GM18499 (cell line): ENCODE measurements at regions not wholly inside any gene's neighbourhood (a gene's known extent, or its start where the extent isn't known, plus 50 kb on each side); places are given as distances from the start of the nearest gene placed in this dataset.
"Not testable (repeated sequence)": the region's sequence is repeated elsewhere in the genome, so short reads cannot be mapped to it uniquely, and the experiment has no call there.

Experiments
- ATAC-seq: cut with Tn5 transposase; IDR thresholded peaks from one replicate; pipeline ENCODE4 v1.9.1; 2021; ENCODE audit warnings: moderate number of reproducible peaks; ENCODE audit not compliant: insufficient read depth, unreplicated experiment

DNA sequence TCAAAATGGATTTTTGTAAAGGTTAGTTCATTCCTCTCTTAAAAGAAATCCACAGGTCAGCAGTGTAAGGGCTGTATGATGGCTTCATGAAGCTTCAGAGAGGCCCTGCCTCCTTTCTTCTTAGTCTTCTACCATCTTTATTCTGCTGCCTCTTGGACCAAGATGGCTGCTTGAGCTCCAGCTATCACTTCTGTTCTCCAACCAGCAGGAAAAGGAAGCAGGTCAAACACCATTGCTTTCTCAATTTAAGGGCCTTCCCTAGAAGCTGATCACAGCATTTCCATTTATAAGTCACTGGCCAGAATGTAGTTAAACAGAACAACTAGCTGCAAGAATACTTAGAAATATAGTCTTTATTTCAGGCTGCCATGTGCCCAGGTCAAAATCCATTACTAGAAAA, 336.8 kb upstream of the KLF3 start:
- ATAC-seq, result no peak

DNA sequence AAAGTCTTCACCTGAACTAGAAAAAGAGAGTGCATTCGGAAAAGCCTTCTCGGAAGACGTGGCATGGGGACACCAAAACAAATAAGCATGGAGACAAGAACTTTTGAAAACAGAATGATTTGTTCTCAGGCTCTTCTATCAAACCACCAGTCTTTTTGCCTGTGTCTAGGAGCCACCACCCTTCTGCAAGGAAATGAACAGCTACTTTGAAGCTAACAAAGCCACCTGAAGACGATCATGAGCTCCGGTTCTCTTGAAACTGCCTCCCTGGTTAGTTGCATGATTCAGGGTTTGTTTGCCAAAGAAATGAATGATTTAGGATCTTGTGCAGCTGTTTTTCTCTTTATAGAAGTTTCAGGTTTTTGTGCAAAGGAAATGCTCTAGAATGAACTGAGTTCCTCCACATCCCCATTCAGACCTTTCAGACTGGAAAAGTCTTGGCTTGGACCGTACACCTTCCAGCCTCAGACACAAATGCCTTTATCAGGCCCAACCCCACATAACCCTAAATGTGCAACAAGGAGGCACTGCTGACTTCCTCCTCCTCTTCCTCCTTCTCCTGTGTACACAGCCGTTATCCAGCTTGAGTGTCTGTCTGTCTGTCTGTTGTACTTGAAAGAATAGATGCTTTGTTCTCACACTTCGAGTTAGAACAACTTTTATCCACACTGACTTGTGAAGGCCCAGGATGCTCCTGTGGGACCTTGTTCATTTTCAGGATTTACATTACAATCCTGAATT, 334.8 kb upstream of the KLF3 start:
- ATAC-seq, result no peak

DNA sequence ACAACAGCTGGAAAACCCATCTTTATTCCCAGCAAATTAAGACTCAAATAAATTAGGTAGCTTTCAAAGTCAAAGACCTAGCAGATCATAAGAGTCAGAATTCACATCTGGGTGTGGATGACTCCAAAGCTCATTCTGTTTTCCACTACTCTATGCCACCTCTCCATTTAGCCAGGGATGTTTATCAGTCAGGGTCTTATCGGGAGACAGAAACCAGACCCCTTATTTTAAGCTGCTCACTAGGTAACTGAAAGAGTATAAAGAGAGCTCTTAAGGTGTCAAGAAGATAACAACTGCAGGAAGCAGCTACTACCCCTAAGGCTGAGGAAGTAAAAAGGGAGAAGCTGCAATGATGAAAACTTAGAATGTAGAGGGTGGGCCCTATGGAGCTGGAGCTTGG, 333.7 kb upstream of the KLF3 start:
- no peak for ATAC-seq

DNA sequence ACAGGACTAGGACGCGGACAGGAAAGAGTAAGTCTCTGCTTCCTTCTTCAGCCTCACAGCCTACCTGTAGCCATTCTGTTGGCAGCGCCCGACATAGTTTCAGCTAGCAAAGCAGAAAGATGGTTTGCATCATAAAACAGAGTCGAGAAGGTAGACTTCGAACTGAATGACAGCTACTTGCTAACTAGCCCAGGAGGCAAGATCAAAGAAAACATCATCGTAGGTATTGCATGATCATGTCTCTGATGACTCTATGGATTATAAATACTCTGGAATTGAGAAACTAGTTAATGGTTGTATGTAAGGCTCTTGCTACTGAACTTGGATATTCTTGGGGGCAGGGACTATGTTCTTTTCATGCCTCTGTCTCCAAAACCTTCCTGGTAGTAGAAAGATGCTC, 333.1 kb upstream of the KLF3 start:
- no peak for ATAC-seq

DNA sequence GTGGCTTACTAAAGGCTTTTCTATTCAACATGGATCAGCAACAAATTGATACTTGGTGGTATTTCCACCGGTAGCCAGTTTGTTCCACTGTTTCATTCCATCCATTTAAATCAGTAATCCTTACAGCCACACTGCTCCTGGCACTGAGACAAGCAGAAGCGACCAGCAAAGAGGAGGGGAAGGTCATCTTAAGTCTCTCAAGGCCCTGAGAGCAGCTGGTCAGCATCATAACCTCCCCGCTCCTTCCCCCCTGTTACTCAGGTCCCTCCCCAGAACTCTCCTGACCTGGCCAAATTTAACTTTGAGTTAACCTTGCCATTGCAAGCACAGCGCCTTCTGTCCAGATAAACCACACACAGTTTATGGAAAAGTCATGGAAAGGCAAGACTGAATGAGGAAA, 331.3 kb upstream of the KLF3 start:
- ATAC-seq, result no peak

DNA sequence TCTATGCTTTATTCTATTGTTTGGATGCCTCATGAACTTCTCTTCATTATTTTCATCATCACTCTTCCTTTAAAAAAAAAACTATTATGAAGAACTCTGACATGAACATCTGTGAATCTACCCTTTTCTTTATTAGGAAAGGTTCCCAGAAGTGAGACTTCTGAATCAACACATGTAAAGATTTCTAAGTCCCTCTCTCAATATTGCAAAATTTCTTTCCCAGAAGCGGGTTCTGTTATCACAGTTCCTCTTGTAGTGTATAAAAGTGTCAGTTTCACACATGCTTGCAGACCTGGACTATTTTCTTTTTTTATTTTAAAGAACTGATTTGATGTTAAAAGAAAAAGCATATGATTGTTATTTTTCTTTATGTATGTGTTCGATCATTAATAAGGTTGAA, 330.8 kb upstream of the KLF3 start:
- no peak for ATAC-seq

DNA sequence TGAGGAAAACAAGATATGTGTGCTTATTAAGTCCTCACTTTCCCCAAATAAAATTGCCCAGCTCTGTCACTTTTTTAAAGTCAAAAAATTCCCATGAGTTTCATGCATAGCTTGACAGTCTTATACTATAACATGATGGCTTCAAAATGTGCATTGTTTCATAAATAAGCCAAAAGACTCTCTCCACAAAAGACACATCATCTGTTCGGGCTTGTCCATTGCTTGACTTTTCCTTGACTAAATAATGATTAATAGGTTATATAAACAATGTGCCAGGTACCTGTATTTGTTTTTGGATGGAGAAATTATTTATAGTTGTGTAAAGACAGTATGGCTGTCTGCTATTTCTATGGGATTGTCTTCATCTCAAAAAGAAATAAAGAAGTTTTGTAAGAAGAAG, 329.2 kb upstream of the KLF3 start:
- ATAC-seq, result no peak

DNA sequence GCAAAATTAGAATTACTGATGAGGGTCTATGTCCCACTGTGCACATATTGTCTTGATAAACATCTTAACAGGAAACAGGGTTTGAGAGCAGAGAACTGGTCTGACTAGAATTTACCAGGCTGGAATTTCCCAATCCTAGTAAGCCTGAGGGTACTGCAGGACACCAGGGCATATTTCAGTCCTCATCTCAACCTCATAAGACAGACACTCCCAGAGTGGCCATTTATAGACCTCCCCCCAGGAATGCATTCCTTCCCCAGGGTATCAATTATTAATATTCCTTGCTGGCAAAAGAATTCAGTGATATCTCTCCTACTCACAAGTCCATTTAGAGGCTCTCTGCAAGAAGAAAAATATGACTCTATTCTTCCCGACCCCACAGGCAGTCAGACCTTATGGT, 325.1 kb upstream of the KLF3 start:
- ATAC-seq, result not testable (repeated sequence)

DNA sequence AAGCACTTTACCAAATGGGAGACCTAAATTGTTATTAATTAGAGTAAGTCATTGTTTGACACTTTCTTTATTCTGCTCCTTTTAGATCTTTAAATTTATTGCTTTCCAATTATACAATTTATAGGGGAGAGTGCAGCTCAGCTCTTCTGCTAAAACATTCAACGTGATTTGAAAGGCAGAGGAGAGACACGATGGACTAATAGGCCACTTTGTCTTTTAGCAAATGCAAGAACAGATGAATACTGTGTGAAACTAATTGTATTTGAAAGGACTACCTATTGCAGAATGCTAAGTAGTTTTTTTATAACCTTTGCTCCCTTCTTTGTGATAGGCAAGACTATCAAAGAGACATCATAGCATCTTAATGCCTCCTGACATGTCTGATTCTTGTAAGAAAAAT, 320.4 kb upstream of the KLF3 start:
- ATAC-seq, result no peak

DNA sequence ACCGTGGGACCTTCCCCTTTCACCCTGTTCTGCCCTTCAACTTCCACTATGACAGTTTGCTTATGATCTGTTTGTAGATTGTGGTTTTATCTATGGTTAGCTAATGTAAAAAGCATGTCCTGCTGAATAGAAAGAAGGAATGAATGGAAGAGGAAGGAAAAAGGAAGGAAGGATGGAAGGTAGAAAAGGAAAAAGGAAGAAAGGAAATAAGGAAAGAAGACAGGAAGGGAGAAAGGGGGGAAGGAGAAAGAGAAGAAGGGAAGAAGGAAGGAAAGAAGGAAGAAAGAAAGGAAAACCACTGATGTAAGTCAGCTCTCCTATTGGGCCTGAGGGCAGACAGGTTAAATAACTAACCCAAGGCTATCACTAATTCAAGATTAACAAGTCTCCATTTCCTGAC, 319.1 kb upstream of the KLF3 start:
- no peak for ATAC-seq

DNA sequence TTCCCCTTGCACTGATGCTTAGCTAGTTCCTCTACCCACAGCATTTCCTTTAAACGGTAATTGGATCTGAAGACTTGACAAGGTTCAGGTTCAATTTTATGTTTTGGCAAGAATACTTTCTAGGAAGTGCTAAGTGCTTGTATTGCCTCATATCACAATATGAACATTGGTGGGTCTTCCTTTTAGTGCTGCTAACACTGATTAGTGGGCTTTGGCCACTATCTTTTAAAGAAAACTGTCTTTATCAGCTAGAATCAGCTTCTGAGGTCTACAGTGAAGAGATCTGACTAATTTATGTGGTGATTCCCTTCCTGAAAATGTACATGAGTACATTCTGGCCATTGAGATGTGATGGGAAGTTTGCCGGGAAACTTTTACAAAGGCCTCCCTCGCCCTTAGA, 316.7 kb upstream of the KLF3 start:
- ATAC-seq, result no peak

DNA sequence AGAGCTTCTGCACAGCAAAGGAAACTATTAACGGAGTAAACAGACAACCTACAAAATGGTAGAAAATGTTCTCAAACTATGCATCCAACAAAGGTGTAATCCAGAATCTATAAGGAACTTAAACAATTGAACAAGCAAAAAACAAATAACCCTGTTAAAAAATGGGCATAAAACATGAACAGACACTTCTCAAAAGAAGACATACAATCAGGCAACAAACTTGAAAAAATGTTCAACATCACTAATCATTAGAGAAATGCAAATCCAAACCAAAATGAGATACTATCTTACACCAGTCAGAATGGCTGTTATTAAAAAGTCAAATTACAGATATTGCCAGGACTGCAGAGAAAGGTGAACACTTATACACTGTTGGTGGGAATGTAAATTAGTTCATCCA, 309.6 kb upstream of the KLF3 start:
- ATAC-seq, result no peak

DNA sequence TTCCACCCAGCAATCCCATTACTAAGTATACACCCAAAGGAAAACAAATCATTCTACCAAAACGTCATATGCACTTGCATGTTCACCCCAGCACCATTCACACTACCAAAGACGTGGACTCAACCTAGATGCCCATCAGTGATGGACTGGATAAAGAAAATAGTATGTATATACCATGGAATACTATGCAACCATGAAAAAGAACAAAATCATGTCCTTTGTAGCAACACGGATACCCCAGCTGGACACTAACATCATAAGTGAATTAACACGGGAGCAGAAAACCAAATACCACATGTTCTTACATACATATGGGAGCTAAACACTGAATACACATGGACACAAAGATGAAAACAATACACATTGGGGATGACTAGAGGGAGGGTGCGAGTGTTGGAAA, 309.1 kb upstream of the KLF3 start:
- no peak for ATAC-seq

DNA sequence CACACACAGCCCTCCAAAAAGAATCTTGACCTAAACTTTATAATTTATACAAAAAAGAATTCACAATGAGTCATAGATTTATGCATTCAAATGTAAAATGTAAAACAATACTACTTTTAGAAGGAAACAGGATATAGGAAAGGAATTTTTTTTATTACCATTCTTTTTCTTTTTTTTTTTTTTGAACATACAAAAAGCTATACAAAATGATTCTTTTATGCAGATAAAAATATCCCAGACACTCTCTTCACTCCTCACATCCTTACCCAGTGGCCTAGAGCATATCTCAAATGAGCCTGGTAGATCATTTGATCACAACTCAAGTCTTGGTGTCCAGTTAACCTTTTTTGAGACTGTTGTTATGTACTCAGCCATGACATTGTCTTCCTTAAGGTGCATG, 307.3 kb upstream of the KLF3 start:
- no peak for ATAC-seq

DNA sequence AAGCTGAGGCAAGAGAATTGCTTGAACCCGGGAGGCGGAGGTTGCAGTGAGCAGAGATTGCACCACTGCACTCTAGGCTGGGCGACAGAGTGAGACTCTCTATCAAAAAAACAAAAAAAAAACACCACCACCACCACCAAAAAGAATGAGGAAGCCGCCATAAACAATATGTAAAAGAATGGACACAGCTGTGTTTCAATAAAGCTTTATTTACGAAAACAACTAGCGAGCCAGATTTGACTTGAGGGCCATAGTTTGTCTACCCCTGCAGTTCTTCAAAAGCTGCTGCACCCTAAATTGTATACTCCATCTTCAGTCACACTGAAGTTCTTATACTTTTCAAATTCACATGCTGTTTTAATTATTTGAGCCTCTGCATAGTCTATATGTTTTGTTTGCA, 306.5 kb upstream of the KLF3 start:
- ATAC-seq, result no peak

DNA sequence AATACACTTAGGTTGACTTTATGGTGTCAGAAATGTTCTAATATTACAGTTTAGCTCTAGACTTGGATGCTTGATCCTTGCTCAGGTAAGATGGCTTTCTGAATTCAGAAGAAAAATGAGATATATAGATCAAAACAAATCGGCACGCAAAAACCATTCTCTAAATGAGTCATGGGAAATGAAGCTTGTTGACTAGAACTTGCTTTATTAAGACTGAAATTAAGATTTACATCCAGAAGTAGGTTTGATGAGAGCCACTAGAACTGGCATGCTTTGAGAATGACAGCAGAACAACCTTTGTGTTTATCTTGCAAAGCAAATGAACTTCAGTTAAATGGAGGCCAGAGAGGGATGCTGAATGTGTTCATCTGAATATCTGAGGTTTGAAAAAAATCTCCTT, 304.9 kb upstream of the KLF3 start:
- ATAC-seq, result no peak

DNA sequence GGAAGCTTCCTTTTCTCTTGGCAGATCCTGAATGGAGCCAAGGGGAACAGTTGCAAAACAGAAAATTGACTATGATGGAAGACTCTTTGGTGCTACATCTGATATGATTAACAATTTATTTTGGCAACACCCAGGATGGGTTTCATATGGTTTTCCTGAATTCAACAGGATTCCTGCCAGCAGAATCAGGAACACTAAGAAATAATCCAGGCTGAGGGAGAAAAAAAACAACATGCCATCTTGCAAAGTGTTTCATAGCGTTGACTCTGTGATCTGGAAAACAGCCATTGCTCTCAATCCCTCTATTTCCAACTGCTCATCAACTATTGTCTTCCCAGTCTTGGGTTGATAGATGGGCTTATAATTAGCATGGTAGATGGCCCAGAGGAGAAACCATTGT, 303.8 kb upstream of the KLF3 start:
- ATAC-seq, result no peak

DNA sequence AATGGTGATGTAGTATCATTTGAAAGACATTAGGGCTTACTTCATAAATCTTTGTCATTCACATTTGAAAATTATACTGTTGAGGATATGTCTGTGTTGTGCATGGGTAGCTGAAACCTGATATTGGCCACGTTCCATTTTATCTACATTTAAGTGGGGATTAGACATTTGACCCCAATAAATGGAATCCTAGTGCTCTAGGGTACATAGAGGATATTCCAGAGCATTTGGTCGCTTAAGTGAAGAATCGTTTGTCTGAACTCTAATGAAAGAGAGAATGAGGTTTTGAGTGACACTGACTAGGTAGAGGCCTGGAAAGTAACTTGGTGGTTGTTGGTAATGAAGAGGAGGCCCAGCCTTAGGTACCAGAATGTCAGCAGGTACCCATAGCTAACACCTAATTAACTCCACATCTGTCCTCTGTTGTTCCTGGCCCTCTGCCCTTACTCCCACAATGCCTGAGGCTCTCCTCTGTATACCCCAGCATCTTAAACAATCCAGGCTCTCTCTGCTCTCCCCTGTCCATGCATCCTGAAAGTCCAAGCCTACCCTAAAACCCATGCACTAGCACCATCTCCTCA, 299.5 kb upstream of the KLF3 start:
- no peak for ATAC-seq

DNA sequence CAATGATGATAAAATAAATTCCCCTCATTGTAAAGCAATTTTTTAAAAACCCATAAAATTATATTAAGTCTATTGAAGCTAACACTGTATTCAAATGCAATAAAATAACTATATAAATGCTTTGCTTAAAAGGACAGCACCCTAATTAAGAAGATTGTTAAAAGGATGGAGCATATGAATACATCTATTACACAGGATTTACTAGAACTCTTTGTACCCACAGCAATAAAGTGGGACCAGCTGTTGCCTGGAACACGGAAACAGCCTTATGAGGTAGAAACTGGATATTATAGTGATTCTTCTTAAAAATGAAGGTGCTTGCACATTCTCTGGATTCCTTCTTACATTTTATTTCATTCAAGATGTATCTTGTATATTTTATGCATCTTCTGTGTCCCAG, 298.7 kb upstream of the KLF3 start:
- no peak for ATAC-seq

DNA sequence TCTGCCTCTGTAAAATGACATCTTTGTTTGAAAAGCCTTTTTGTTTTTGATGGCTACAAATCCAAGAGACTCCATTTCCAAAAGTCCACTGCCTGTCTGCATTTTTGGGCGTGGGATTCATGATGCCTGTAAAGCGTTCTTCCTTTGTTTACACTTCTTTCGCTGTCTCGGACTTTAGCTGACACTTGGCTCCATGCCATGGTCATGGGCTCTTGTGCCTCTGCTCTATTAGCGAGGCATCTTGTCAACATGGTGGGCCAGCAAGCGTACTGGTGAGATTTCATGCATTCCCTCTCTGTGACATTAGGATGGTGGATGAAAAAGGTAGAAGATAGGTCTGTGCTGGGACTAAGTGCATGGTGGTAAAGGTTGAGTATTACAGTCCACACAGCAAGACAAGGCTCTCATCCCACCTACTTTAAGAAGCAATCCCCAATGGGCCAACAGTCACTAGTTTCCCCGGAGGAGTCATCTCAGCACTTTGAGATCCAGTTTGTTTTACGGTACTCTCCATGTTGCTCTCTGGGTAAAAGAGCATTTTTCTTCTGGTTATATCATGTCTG, 298.2 kb upstream of the KLF3 start:
- no peak for ATAC-seq

DNA sequence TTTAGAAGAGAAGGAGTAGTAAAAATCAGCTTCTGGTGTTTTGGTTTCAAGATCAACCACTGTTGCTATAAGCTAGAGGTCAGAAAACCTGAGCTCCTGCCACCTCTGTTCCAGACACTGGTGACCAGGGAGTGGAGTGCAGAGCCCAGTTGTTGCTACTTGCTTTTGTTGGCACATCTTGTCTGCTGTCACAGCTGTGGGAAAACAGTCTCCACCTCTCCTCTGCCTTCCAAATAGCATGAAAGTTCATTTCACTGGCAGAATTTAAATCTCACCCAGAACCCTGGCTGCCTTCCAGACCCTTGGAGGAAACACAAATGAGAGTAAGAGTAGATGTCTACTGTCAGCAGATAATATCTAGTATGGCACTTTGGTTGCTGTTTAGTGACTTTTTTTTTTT, 297.5 kb upstream of the KLF3 start:
- ATAC-seq, result no peak

DNA sequence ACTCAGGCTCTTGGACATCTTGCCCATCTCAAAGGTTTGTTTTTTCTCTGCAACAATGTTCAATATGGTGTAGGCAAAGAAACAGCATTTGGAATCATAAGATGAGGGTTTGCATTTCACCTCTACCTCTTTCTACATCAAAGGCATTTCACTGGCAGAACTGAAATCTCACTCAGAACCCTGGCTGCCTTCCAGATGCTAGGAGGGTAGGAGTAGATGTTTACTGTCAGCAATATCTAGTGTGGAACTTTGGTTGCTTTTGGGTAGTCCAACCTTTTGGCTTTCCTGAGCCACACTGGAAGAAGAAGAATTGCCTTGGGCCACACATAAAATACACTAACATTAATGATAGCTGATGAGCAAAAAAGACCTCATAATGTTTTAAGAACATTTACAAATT, 297.0 kb upstream of the KLF3 start:
- ATAC-seq, result no peak
